LNCAP (cell line): ENCODE measurements at regions not wholly inside any gene's neighbourhood (a gene's known extent, or its start where the extent isn't known, plus 50 kb on each side); places are given as distances from the start of the nearest gene placed in this dataset.

Experiments used
- CTCF ChIP-seq: fragments of 450-650 bp; IDR thresholded peaks from 2 replicates; pipeline ENCODE4 v1.5.1; 2017; ENCODE audit warnings: mild to moderate bottlenecking

DNA sequence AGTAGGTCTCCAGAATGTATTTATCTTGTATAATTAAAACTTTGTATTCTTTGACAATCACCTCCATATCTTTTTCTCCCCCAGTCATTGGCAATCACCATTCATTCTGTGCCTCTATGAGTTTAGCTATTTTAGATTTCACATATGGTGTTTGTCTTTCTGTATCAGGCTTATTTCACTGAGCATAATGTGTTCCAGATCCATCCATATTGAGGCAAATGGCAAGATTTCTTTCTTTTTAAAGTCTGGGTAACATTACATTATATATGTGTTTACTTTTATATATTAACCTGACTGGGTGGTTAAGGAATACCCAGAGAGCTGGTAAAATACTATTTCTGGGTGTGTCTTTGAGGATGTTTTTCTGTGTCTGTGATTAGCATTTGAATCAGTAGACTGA lies 486.6 kb downstream of the SQOR start:
- TF ChIP-seq CTCF: no peak

GRCh38 chr15:46126581-46126980 lies 491.8 kb downstream of the SQOR start:
- TF ChIP-seq CTCF: no peak

- no peak for TF ChIP-seq CTCF
Observed at GRCh38 chr15:46127361-46127874, 492.6 kb downstream of the SQOR start.

GRCh38 chr15:46129145-46129544 lies 494.3 kb downstream of the SQOR start:
- no peak for TF ChIP-seq CTCF

- TF ChIP-seq CTCF: no peak
Observed at GRCh38 chr15:46131876-46132275, 497.0 kb downstream of the SQOR start.

DNA sequence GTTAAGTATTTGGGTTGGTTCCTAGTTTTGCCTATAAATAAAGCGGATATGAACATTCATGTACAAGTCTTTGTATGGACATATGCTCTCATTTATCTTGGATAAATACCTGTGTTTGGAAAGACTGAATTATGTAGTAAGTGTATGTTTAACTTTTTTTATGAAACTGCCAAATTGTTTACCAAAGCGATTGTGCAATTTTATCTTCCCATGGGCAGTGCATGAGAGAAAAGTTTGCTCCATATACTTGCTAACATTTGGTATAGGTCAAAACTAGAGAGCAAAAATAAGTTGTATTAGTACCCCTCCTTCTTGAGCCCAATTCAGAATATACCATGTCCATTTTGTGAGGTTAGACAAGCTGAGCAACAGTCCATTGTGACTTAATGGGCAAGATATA lies 502.6 kb downstream of the SQOR start:
- TF ChIP-seq CTCF: no peak

DNA sequence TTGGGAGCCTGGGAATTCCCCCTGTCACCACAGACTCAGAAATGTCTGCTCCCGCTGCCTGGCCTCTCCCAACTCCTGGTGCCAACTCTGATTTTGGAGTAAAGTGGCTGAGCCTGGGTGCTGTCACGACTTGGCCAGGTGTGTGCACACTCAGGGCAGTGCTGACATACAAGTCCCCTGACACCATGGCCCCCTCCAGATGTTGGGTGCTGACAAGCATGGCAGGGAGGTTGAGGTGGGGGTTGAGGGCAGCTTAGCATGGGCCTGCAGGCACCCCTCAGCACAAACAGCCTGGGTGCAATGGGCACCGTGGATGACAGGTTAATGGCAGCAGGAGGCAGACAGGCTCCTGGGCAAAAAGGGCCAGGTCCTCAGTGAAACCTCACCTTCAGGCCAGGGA lies 511.2 kb downstream of the SQOR start:
- no peak for TF ChIP-seq CTCF

DNA sequence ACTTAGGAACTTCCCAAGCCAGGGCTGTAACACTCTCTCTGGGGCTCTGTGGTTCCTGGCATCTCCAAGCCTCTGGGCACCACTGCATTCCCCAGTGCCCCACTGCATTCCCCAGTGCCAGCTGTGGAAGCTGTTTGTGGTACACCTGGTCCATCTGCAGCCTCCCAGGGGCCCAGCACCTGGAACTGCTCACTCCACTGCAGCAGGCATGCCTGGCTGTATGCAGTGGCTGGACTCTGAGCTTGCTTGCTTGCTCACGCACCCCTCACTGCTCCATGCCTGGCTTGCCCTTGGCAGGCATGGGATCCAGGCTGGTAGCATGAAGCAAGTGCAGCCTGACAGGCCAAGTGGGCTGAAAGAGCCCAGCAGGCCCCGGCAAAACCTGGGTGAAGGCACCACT lies 512.1 kb downstream of the SQOR start:
- no peak for TF ChIP-seq CTCF
